Erythroblast (primary cell): ENCODE measurements at regions not wholly inside any gene's neighbourhood (a gene's known extent, or its start where the extent isn't known, plus 50 kb on each side); places are given as distances from the start of the nearest gene placed in this dataset.

Experiments
- GATA1 ChIP-seq: IDR thresholded peaks from 2 replicates; pipeline ENCODE4 v1.6.1; 2011; ENCODE audit warnings: low read depth, mild to moderate bottlenecking, control low read depth, low read length, moderate library complexity
- POLR2A ChIP-seq: IDR thresholded peaks from 2 replicates; pipeline ENCODE4 v1.6.1; 2011; ENCODE audit warnings: mild to moderate bottlenecking, low read length

- TF ChIP-seq POLR2A (no peak), GATA1 (no peak)
Measured at GRCh38 chr3:70734756-70735155, 422.3 kb upstream of the MDFIC2 start.
